ENCODE measurements at regions not wholly inside any gene's neighbourhood (a gene's known extent, or its start where the extent isn't known, plus 50 kb on each side); places are given as distances from the start of the nearest gene placed in this dataset.

GRCh38 chr10:23780331-23780730, 341.5 kb downstream of the OTUD1 start:
- ChIA-PET POLR2A (no interaction called here), CTCF (no interaction called here), RAD21 (ENCODE audit: unreplicated experiment) (no interaction called here), SMC1A (ENCODE audit: uncharacterized antibody, unreplicated experiment) (no interaction called here)
- Histone ChIP-seq H3K9me3 (replicated peaks; ENCODE audit: control insufficient read depth, insufficient read depth, low read length) (no peaks in the 10 kb centered on the region), H3K4me2 (ENCODE audit: control insufficient read depth, insufficient read depth) (no peak overlapping the region), H3K36me3 (ENCODE audit: control insufficient read depth in 2 of 2, insufficient read depth in 2 of 2, low read length in 1 of 2) (no peaks in the 10 kb centered on the region), H3K27ac (ENCODE audit: control insufficient read depth, insufficient read depth) (no peak overlapping the region), H3K9ac (ENCODE audit: control insufficient read depth, insufficient read depth, low read length) (no peak overlapping the region), H3K79me2 (ENCODE audit: control insufficient read depth, insufficient read depth, low read length) (no peaks in the 10 kb centered on the region), H4K20me1 (ENCODE audit: control insufficient read depth, insufficient read depth) (no peaks in the 10 kb centered on the region), H3K4me3 (no peak overlapping the region), H3K4me1 (ENCODE audit: control insufficient read depth, insufficient read depth, low read length) (no peaks in the 10 kb centered on the region), H2AFZ (ENCODE audit: control insufficient read depth, low read depth, low read length) (no peak overlapping the region), H3K27me3 (replicated peaks in 1 of 2; ENCODE audit: control insufficient read depth in 2 of 2, insufficient read depth in 2 of 2, low read length in 1 of 2) (no peaks in the 10 kb centered on the region)
- no peak for ATAC-seq
- TF ChIP-seq MAX (IDR thresholded peaks at IDR 0.05; ENCODE audit: low read depth, low read length) (no peak), ZBTB33 (IDR thresholded peaks at IDR 0.05) (no peak), SIN3A (IDR thresholded peaks at IDR 0.05; ENCODE audit: low read depth, low read length) (no peak), MEF2B (IDR thresholded peaks at IDR 0.05; ENCODE audit: partially characterized antibody, poor library complexity, severe bottlenecking) (no peak), IKZF2 (IDR thresholded peaks at IDR 0.05) (no peak), NR2C2 (IDR thresholded peaks at IDR 0.05; ENCODE audit: borderline replicate concordance, control insufficient read depth, insufficient read length, low read depth) (no peak), RFX5 (IDR thresholded peaks at IDR 0.05; ENCODE audit: low read depth, low read length) (no peak)
- WGBS (ENCODE audit: insufficient coverage, insufficient replicate concordance, low lambda C conversion rate, missing lambda C conversion rate), result 0% methylated on average over 1 of the region's 1 CpG
- intact Hi-C loops (cut with micrococcal nuclease; ENCODE audit: unreplicated experiment), result no loop called here
- no peak for FAIRE-seq
- no peak for DNase-seq (ENCODE audit: low read depth, low spot score)
- no TSS peak for BruUV-seq (replicated peaks)
- in situ Hi-C loops (cut with MboI), result no loop called here

All from GM12878 (cell line).